HG03159 (cell line): ENCODE measurements at regions not wholly inside any gene's neighbourhood (a gene's known extent, or its start where the extent isn't known, plus 50 kb on each side); places are given as distances from the start of the nearest gene placed in this dataset.
"Not testable (repeated sequence)": the region's sequence is repeated elsewhere in the genome, so short reads cannot be mapped to it uniquely, and the experiment has no call there.

ENCODE experiments used
- ATAC-seq: cut with Tn5 transposase; IDR thresholded peaks from one replicate; pipeline ENCODE4 v1.9.1; 2021; ENCODE audit warnings: mild to moderate bottlenecking, moderate library complexity; ENCODE audit not compliant: unreplicated experiment

DNA sequence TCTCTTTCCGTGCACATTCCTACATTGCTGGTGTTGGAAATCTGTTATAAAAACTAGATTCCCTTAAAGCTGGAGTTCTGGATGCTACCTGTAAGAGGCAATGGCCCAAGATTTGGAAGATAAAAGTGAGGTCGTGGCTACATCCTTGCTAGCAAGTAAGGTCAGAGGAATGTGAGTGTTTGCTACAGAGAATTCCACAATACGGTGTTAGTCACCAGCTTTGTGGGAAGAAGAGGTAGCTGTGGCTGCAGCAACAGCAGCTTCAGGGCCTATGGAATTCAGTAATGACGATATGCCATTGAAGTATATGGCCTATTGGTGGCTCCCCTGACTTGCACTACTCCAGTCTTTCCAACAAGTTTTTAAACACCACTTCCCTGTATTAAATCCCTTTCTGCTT lies 227.7 kb upstream of the TMEM260 start:
- ATAC-seq: no peak

DNA sequence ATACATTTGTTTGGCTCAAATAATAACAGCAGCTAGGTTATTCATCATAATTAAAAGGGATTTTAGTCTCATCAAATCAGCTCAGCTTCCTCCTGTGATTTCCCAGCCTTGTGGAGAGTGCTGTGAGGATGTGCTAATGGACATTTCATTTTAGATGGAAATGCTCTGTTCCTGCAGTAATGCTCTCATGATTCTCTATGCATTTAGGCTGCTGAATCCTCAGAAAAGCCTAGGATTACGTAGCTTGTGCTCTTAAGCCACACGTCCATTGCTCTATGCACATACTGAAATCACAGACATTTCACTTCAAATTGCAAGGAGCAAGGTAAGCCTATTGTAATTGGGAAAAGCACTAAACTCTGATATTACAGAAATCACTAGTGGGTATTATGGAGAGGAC lies 226.6 kb upstream of the TMEM260 start:
- no peak for ATAC-seq

DNA sequence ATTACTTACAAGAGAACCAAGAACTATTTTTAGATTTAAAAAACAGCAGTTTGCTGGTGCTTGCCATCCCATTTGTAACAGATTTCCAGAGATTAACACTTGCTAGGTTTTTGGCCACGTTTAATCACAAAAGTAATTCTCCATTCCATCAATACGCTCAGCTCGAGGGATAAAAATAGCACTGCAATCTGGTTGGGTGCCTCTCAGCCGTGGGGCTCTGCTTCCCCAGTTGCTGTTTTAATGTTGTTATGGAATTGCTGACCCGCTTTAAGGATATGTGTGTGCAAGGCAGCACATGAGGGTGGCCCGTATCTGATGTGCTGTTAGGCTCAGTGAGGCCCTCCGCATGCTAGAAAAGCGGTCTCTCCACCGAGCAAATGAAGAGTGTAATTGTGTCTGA lies 222.2 kb upstream of the TMEM260 start:
- no peak for ATAC-seq

DNA sequence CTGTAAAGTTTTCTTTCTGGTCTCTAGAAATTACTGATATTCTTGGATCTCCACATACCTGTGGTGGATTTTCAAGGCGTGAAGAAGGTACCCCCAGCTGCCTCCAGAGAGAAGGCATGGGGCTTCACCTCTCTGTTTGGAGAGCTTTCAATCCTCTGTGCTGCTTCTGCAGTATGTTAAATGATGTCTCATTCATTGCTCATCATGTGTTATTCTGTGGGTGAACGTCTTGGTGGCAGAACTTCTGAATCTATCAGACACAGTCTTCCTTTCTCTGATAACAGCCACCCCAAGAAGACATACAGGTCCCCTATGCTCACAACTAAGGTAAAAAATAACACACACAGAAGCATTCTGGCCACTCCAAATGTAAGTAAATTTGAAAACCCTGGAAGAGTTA lies 221.3 kb upstream of the TMEM260 start:
- ATAC-seq: no peak

DNA sequence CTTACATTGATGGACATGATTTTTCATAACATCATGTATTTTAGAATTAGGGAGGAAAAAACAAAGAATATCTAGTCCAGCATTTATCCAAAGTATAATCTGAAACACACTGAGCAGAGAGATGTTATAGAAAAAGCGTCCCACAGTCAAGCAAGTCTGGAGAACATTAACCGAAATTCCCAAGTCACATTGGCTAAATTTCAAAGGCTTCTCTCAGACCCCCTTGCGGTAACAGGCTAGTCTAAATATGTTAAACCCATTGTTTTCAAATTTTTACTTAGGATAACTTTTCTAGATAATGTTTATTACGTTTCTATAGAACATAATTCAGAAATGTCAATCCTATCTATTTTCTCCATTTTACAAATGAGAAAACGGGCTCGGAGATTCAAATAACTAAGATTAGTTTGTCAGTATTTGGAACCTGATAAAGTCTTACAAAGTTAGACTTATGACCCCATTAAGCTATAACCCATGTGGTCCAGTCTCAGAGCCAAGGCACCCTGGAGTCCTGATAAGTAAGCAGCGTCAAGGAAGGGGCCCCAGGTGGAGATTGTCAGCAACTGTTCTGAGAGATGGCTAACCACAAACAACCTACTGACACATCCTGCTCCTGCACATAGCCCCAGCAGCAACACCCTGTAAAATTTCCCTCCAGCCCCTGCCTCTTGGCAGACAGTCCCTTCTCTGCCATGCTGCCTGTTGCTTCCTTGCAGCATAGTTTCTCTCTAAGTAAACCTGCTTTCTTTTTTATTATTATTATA lies 220.6 kb upstream of the TMEM260 start:
- ATAC-seq: no peak

DNA sequence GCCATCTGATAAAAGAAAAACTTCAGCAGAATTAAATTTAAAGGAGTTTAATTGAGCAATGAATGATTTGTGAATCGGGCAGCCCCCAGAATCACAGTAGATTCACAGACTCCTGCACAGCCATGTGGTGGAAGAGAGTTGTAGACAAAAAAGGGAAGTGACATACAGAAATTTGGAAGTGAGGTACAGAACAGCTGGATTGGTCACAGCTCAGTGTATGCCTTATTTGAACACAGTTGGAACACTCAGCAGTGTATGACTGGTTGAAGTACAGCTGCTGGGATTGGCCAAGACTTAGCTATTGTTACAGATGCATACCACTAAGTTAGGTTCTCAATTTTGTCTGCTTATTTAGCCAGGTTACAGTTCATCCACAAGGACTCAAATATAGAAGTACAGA lies 213.9 kb upstream of the TMEM260 start:
- ATAC-seq: not testable (repeated sequence)

DNA sequence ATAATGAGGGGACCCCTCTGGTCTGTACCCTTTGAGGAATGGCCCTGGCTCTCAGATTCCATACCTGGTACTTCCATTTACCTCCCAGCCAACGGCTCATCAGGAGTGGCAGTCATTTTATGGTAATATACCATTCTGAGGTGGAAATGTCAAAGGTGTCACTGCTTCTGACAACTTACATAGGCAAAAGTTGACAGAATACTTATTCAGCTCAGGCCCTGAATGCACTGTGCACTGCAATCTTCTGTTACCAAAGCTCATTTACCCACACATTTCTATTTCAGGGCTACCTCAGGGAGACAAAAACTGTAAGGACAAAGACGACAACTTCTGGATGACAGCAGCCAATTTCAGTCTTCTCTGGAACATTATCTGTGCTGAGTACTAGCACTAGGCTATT lies 212.2 kb upstream of the TMEM260 start:
- no peak for ATAC-seq

DNA sequence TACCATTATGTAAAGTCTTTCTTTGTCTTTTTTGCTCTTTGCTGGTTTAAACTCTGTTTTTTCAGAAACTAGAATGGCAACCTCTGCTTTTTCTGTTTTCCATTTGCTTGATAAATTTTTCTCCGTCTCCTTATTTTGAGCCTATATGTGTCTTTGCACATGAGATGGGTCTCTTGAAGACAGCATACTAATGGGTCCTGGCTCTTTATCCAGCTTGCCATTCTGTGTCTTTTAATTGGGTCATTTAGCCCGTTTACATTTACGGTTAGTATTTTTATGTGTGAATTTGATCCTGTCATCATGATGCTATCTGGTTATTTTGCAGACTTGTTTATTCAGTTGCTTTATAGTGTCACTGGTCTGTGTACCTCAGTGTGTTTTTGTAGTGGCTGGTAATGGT lies 207.9 kb upstream of the TMEM260 start:
- no peak for ATAC-seq

DNA sequence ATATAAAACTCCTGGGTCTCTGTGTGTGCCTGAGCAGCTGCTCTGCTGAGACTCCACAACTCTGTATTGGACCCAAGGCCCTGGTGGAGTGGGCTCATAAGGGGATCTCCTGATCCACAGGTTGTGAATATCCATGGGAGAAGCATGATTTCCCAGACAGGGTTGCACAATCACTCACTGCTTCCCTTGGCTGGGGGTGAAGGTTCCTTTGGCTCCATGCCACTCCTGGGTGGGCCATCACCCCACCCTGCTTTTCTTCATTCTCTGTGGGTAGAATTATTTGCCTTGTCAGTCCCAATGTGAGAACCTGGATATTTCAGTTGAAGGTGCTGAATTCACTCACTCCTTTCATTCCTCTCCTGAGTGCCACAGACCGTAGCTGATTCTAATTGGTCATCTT lies 205.2 kb upstream of the TMEM260 start:
- no peak for ATAC-seq

DNA sequence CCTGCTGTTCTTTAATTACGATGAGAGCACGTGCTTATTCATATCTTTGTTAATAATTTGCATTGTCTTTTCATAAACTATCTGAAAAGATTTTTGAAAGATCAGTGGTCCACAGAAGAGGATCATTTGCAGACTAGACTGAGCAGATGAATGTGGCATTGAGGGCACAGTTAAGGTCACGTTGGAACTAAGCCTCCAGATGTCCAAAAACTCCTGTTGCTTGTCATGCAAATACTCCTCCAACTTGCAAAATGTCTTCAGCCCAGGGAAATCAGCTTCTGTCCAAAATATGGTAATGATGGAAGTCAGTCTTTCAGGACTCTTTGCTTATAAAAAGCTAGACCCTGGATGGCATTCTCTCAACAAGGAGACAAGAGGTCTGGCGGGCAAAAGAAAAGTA lies 201.6 kb upstream of the TMEM260 start:
- ATAC-seq: no peak

DNA sequence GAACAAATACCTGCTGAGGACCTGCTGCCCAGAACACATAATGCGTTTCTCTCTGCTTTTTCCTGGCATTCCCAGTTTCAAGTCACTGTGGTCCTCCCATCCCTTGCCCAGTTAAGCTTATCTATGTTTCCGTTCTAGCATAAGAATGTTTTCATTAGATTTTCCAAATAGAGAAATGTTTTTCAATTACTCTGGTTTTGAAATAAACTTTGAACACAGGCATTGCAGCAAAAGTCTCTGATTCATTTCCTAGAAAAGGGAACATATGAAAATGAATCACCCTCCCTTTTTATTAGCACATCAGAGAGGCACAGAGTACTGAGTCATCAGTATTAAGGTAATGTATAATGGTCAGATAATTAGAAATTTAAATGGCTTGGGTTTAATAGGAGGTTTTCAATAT lies 201.1 kb upstream of the TMEM260 start:
- no peak for ATAC-seq

DNA sequence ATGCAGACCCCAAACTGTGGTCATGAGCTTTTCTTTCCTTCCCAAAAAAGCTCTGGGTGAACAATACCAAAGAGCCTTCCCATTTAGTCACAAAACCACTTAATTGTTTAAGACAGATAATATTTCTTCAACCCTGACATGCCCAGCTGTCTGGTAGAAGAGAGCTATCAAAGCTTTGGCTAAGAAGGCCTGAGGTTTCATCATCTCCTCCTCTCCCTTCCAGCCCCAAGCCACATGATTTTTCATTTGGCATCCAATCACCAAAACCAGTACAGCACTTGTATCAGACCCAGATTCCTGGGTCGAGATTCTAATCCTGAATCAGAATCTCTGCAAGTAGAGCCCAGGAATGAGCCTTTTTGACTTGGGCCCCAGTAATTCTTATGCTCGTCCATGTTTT lies 199.6 kb upstream of the TMEM260 start:
- ATAC-seq: no peak

DNA sequence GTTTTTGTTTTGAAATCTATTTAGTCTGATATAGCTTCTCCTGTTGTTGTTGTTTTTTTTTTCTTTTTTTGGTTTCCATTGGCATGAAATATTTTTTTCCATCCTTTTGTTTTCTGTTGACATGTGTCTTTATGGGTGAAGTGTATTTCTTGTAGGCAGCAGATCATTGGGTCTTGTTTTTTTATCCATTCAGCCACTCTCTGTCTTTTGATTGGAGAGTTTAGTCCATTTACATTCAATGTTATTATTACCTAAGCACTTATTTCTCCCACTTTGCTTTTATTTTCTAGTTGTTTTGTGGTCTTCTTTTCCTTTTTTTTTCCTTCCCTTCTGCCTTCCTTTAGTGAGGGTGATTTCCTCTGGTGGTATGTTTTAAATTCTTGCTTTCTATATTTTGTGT lies 193.6 kb upstream of the TMEM260 start:
- no peak for ATAC-seq

DNA sequence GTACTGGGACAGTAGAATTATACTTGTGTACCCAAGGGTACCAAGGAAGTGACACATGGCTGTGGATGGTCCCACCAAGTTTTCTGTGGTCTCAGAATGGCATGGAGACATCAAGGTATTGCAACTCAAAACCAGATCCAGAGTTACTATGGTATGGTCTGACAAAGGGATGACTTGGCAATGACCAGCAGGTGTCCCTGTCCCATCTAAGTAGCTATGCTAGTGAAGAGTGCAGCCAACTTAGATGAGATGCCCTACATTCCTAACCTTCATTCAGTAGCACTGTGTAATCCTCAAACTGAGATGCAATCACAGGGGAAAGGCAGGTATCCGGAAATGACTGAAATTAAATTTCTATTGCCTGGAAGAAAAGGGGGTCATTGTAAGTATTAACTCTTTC lies 188.7 kb upstream of the TMEM260 start:
- no peak for ATAC-seq

DNA sequence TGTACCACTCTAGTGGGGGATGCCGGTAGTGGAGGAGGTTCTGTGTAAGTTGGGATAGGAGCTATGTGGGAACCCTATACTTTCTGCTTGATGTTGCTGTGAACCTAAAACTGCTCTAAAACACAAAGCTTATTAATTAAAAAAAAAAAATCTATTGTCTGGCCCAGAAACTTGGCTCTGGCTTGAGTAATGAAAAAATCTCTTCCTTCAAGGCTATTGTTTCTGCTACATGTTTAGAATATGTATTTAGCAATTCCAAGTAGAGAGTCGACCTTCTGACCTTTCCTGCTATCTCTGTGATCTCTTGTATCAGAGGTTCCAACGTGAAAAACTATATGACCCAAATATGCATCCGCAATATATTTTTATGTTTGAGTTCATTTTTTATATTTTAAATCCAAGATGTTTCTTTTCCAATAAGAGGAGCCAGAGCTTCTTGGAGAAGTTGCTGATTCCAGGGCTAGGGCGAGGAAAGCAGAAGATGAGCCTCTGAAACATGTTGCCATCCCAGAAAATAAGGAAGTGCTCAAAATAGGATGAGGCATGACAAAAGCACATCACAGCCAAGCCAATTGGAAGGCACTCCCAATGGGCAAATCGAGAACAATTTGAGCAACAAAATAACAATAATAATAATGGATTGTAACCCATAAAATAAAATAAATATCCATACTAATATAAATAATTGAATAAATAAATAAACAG lies 184.6 kb upstream of the TMEM260 start:
- no peak for ATAC-seq

DNA sequence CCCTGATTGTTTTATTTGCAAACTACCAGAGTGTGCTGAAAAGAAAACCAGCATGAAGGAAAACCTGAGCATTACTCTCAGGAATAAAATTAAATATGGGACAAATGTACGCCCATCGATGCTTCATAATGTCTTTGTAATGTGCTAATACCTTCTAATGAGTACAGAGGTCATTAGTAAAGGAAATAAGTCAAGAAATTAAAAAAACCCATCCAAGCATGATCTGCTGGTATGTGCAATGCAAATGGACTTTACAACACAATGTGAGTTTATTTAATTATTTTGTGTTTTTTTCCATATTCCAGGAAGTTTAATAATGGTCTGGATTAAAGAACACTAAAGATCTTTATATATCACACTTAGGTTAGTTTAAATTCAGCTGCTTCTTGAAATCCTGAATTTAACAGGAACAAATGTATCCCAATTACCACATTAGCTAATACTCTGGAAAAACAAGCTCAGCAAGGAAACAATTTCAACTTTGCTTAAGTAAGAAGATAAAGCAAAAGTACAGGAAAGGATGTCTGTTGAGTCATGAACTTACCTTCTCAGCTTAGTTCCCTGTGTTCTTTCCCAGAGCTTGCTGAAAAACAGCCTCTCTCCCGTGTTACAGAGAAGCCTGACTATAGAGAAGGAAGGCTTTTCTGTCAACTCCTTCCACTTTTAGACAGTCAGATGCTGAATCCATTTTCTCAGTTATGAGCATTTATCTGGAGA lies 179.3 kb upstream of the TMEM260 start:
- ATAC-seq: no peak

DNA sequence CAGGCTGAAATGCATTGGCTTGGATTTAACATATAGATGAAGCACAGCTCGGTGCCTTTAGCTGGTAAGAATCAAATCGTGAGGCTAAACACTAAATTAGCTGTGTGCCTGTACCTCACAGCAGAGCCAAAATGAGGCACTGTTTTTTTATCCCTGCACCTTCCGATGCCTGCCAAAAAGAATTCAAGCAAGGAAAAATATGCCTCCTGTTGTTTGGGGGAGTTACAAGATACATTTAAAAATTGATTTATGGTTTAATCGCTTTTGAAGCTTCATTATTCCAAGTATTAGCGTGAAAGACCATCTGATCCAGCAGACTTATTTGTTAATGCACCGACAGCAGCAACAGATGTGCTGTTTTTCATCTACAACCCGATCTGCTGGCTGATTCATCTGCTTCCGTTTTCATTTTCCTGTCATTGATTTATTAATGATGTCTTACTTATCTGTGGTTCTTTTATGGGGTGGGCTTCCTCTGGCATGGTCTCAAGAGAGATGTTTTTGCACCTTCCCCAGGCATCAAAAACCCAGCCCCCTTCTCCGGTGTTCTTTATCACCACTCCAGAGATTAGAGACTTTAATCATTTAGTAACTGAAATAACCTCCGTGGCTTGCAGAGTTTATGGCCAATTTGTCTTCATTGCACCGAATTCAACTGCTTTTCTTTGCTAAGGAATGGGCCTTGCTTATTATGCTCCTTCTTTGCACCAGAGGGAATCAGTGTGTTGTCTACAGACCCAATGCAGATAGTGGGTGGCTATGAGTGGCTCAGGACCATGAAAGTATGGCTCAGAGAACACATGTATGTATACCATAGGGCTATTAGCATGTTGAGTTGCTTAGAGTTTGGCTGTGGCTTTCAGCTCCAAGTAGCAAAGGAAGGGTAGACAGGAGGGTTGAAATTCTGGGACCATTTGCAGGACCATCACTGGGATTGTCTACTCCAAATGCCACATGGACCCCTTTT lies 166.8 kb upstream of the TMEM260 start:
- ATAC-seq: no peak

DNA sequence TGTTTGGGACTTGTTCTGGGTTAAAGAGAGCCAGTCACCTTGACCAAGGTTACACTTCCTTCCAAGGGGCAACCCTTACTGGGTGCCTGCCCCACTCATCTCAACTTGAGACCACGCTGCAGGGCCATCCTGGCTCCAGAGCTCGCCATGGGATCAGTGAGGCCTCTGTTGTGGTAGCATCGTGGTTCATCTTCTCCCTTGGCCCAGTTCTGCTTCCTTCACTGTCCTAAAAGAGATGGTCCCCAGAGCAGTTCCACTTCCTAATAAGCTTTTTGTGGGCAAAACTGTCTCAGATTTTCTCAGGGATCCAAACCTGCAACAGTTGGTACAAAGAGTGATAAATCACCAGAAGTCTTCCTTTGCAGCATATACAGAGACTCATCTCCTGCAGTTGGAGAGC lies 165.9 kb upstream of the TMEM260 start:
- no peak for ATAC-seq

DNA sequence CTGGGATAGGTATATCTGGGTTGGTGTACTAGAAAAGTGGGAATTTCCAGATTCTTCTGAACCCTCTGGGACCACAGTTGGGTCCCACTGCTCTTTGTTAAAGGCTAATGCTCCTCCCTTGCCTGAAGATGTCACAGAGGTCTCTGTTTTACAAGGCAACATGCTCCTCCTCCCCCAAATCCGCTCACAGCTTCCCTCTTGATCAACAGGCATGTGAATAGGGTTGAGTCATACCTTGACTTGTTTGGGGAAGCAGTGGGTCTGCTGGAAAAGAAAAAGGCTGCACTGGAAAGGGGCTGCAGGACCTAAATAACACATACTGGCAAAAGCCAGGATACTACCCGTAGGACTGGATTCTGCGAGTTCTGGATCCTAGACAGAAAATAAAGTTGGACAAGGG lies 165.4 kb upstream of the TMEM260 start:
- no peak for ATAC-seq

DNA sequence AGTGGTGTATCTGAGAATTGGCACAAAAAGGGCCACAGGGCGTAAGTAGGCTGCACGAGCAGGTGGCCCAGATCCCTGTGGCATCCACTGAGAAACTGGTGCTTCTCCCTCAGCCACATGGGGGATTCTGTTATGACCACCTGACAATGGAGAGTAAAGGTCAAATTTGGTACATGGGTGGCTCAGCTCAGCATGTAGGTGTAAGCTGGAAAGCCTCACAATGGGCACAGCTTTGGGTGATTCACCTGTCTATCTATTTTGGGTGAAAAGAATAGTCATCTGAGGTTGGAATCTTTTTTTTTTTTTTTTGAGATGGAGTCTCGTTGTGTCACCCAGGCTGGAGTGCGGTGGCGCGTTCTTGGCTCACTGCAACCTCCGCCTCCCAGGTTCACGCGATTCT lies 163.4 kb upstream of the TMEM260 start:
- ATAC-seq: no peak

DNA sequence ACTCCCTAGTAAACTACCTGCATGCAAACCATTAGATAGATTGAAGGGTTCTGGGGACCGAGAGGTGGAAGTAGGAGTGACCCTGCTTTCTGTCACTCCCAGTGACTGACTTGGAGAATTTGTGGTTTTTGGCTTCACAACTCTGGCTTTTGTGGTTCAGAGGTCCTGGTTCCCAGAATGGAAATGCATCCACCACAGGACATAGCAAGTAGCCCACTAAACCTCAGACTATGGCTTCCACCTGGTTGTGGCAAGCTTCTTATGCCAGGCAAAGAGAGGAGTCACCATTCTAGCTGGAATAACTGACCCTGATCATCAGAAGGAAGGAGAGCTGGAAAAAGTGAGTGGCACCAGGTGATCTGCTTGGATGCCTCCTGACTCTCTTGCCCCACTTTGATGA lies 162.4 kb upstream of the TMEM260 start:
- no peak for ATAC-seq
